K562 (cell line): ENCODE measurements at regions not wholly inside any gene's neighbourhood (a gene's known extent, or its start where the extent isn't known, plus 50 kb on each side); places are given as distances from the start of the nearest gene placed in this dataset.

Source experiments
- BACH1 ChIP-seq: fragments of 200-800 bp; sonication (Bioruptor generic); IDR thresholded peaks from 2 replicates; pipeline ENCODE4 v1.6.1; 2016; ENCODE audit warnings: missing genetic modification characterization, missing compliant biosample characterization
- BRD9 ChIP-seq: fragments of 450-650 bp; IDR thresholded peaks from 2 replicates; pipeline ENCODE4 v1.6.1; 2018; ENCODE audit warnings: low read depth; ENCODE audit not compliant: partially characterized antibody
- COPS2 ChIP-seq: fragments of 450-650 bp; conservative IDR thresholded peaks from 2 replicates; pipeline ENCODE4 v1.6.1; 2016; ENCODE audit warnings: mild to moderate bottlenecking, moderate library complexity
- CUX1 ChIP-seq: fragments of 200-800 bp; sonication (Bioruptor generic); IDR thresholded peaks from 2 replicates; pipeline ENCODE4 v1.6.1; 2016; ENCODE audit warnings: missing genetic modification characterization, missing compliant biosample characterization
- GABPA ChIP-seq: fragments of 200-800 bp; sonication (Bioruptor generic); conservative IDR thresholded peaks from 2 replicates; pipeline ENCODE4 v1.6.1; 2016; ENCODE audit warnings: low read depth, missing genetic modification characterization, missing compliant biosample characterization
- MAFG ChIP-seq: fragments of 450-650 bp; conservative IDR thresholded peaks from 2 replicates; pipeline ENCODE4 v1.6.1; 2016; ENCODE audit warnings: missing genetic modification characterization, missing compliant biosample characterization
- MTF1 ChIP-seq: fragments of 250-450 bp; sonication (Bioruptor Pico); IDR thresholded peaks from 2 replicates; pipeline ENCODE4 v1.9.0; 2021; ENCODE audit warnings: moderate library complexity, mild to moderate bottlenecking, inconsistent platforms, borderline replicate concordance
- NFIX ChIP-seq: fragments of 250-450 bp; sonication (Bioruptor Pico); IDR thresholded peaks from 2 replicates; pipeline ENCODE4 v1.4.0; 2020; ENCODE audit warnings: low read depth, mild to moderate bottlenecking, moderate library complexity
- PATZ1 ChIP-seq: fragments of 250-450 bp; sonication (Bioruptor Pico); IDR thresholded peaks from 2 replicates; pipeline ENCODE4 v1.5.0; 2020; ENCODE audit warnings: mild to moderate bottlenecking, borderline replicate concordance
- SRSF3 ChIP-seq: fragments of 200-400 bp; formaldehyde crosslinking; IDR thresholded peaks from 2 replicates; pipeline ENCODE4 v1.6.1; 2016; ENCODE audit warnings: mild to moderate bottlenecking, low read length, moderate library complexity; ENCODE audit not compliant: insufficient read depth
- TRIM24 ChIP-seq, 2 experiments: fragments of 450-650 bp; IDR thresholded peaks; 2 replicates each; pipeline ENCODE4 v1.6.1; 2016

- TF ChIP-seq GABPA (tag) (no peak), MTF1 (CRISPR knock-in tag) (no peak), PATZ1 (CRISPR knock-in tag) (no peak), SRSF3 (no peak), BRD9 (no peak), MAFG (peak; percentile 94), COPS2 (no peak), NFIX (CRISPR knock-in tag) (no peak), BACH1 (tag) (peak; percentile 47; the same call in 1 of the 2 replicates), TRIM24 (IDR thresholded peaks at IDR 0.05) (no peak), CUX1 (CRISPR knock-in tag) (no peak)
- TF ChIP-seq, all 486 proteins: peak for 8
Observed at GRCh38 chr3:31314258-31314657, 218.5 kb upstream of the STT3B start (continued).
